BJ (cell line): ENCODE measurements at regions not wholly inside any gene's neighbourhood (a gene's known extent, or its start where the extent isn't known, plus 50 kb on each side); places are given as distances from the start of the nearest gene placed in this dataset.

Experiments
- CTCF ChIA-PET: fragments of 350-600 bp; formaldehyde crosslinking; extraction: SDS; loops from one replicate; lab custom pipeline; 2021; ENCODE audit warnings: antibody characterized with exemption, inconsistent platforms; lab: Yijun Ruan, JAX
- POLR2A ChIA-PET: fragments of 300-600 bp; sonication (Branson Sonifier 250); formaldehyde crosslinking; extraction: SDS; loops from one replicate; lab custom pipeline; 2021; ENCODE audit warnings: antibody characterized with exemption; lab: Charles Lee
- DNase-seq: peaks from one replicate; pipeline ENCODE4 v3.0.0-alpha.2; 2011; ENCODE audit warnings: low read depth
- H3K27me3 ChIP-seq: 2 replicates; pipeline ENCODE4 v1.6.0; 2011; ENCODE audit warnings: low read length; ENCODE audit not compliant: control insufficient read depth, insufficient read depth
- H3K36me3 ChIP-seq: 2 replicates; pipeline ENCODE4 v1.5.1; 2011; ENCODE audit warnings: low read length; ENCODE audit not compliant: control insufficient read depth, insufficient read depth
- H3K4me3 ChIP-seq: 2 replicates; pipeline ENCODE4 v1.5.1; 2011; ENCODE audit warnings: low read depth, mild to moderate bottlenecking, control low read depth, low read length
- TF ChIP-seq, protein P1 (sequence below): IDR thresholded peaks from 2 replicates; pipeline ENCODE4 v1.5.1; 2011; ENCODE audit warnings: low read depth, mild to moderate bottlenecking, control low read depth, inconsistent platforms, low read length, moderate library complexity; ENCODE audit not compliant: insufficient read depth

- no peaks in the 10 kb centered on the region for H3K27me3 ChIP-seq
- H3K4me3 ChIP-seq: no peak overlapping the region
- no peak for DNase-seq
- POLR2A ChIA-PET: no interaction called here
- TF ChIP-seq, protein P1, sequence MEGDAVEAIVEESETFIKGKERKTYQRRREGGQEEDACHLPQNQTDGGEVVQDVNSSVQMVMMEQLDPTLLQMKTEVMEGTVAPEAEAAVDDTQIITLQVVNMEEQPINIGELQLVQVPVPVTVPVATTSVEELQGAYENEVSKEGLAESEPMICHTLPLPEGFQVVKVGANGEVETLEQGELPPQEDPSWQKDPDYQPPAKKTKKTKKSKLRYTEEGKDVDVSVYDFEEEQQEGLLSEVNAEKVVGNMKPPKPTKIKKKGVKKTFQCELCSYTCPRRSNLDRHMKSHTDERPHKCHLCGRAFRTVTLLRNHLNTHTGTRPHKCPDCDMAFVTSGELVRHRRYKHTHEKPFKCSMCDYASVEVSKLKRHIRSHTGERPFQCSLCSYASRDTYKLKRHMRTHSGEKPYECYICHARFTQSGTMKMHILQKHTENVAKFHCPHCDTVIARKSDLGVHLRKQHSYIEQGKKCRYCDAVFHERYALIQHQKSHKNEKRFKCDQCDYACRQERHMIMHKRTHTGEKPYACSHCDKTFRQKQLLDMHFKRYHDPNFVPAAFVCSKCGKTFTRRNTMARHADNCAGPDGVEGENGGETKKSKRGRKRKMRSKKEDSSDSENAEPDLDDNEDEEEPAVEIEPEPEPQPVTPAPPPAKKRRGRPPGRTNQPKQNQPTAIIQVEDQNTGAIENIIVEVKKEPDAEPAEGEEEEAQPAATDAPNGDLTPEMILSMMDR: no peak
- CTCF ChIA-PET: interaction anchor here (0.7 to 1.0 kb wide), 3 partner anchors 11 to 198 kb away, joined by 3 read pairs; no protein-coding TSS in a partner anchor
- no peaks in the 10 kb centered on the region for H3K36me3 ChIP-seq
Measured at GRCh38 chr1:218536296-218536986, 191.3 kb downstream of the TGFB2 start.

- peak; percentile 68 for DNase-seq
- H3K27me3 ChIP-seq: no peaks in the 10 kb centered on the region
- ChIA-PET POLR2A (no interaction called here), CTCF (interaction anchor here (1.0 kb wide), 1 partner anchor 52 kb away, joined by 3 read pairs; no protein-coding TSS in a partner anchor)
- H3K36me3 ChIP-seq: no peaks in the 10 kb centered on the region
- no peak overlapping the region for H3K4me3 ChIP-seq
- TF ChIP-seq, protein P1: no peak
Measured at GRCh38 chr1:218537122-218537913, 192.2 kb downstream of the TGFB2 start.

DNA sequence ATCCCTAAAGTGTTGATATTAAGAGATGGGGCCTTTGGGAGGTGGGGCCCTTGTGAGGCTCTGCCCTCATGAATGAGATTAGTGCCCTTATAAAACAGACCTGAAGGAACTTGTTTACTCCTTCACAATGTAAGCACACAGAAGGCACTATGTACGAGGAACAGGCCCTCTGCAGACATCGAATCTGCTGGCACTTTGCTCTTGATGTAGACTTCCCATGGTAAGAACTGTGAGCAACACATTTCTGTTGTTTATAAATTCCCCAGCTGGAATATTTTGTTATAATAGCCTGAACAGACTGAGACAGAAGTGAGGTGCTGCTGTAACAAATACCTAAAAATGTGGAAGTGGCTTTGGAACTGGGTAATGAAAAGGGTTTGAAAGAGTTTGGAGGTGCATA lies 193.2 kb downstream of the TGFB2 start:
- Histone ChIP-seq H3K36me3 (no peaks in the 10 kb centered on the region), H3K4me3 (no peak overlapping the region), H3K27me3 (no peaks in the 10 kb centered on the region)
- no peak for DNase-seq
- TF ChIP-seq, protein P1: no peak
- CTCF ChIA-PET: interaction anchor here (0.8 kb wide), 1 partner anchor 177 kb away, joined by 3 read pairs; no protein-coding TSS in a partner anchor
- POLR2A ChIA-PET: no interaction called here

DNA sequence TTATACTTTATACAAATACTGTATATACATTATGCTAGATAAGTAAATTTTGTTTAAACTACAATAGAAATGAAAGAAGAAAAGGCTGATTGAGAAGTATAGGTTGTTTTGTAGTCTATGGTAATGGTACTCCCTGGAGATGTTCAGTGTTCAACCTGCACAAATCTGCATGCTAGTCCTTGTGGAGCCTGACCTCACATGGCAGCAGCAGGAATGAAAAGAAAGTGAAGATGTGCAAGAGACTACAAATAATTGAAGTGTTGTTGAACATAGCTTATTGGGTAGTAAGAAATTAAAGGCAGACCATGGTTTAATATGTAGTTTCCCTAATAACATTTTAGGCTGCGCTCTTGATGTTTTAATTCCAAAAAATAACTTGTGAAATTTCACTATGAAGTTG lies 201.2 kb downstream of the TGFB2 start:
- Histone ChIP-seq H3K4me3 (no peak overlapping the region), H3K36me3 (no peaks in the 10 kb centered on the region), H3K27me3 (no peaks in the 10 kb centered on the region)
- TF ChIP-seq, protein P1: peak; percentile 30
- DNase-seq: no peak
- POLR2A ChIA-PET: no interaction called here
- CTCF ChIA-PET: interaction anchor here (0.6 to 3.5 kb wide), 9 partner anchors 21 to 244 kb away, joined by 3 to 15 read pairs (median 3); partner anchors contain the start of gene TGFB2
